Transverse colon (tissue), 4 donors: ENCODE measurements at regions not wholly inside any gene's neighbourhood (a gene's known extent, or its start where the extent isn't known, plus 50 kb on each side); places are given as distances from the start of the nearest gene placed in this dataset.

Experiments
- DNase-seq: peaks from one replicate; pipeline ENCODE4 v3.0.0-alpha.2; 2019
- H3K27ac ChIP-seq, 4 donors: fragments of 200-600 bp; sonication (generic); 2 replicates each; pipeline ENCODE4 v1.5.1; 2016 to 2018; ENCODE audit warnings: inconsistent platforms in 4 of 4
- H3K27me3 ChIP-seq: fragments of 200-600 bp; sonication (generic); 2 replicates; pipeline ENCODE4 v1.5.1; 2017; ENCODE audit warnings: inconsistent platforms
- H3K36me3 ChIP-seq, 4 donors: fragments of 200-600 bp; sonication (generic); 2 replicates each; pipeline ENCODE4 v1.5.1; 2017 to 2019; ENCODE audit warnings: inconsistent platforms in 4 of 4
- H3K4me1 ChIP-seq, 4 donors: fragments of 200-600 bp; sonication (generic); 2 replicates each; pipeline ENCODE4 v1.5.1; 2017 to 2020; ENCODE audit warnings: inconsistent platforms in 4 of 4
- H3K4me3 ChIP-seq, 4 donors: fragments of 200-600 bp; sonication (generic); 1 replicate in 1 of 4; 2 replicates in 3 of 4; pipeline versions ENCODE4 v1.5.1 to v1.6.1; 2017 to 2019; ENCODE audit warnings: inconsistent platforms in 4 of 4
- H3K9me3 ChIP-seq, 2 donors: fragments of 200-600 bp; sonication (generic); 2 replicates each; pipeline ENCODE4 v1.5.1; 2017 to 2019; ENCODE audit warnings: inconsistent platforms in 2 of 2
- EP300 ChIP-seq: sonication (generic); formaldehyde crosslinking; IDR thresholded peaks from one replicate; pipeline ENCODE4 v1.6.1; 2017; ENCODE audit warnings: antibody characterized with exemption, low read depth
- POLR2A ChIP-seq: fragments of 450-650 bp; IDR thresholded peaks from one replicate; pipeline ENCODE4 v1.6.1; 2016; ENCODE audit warnings: antibody characterized with exemption, mild to moderate bottlenecking, moderate library complexity
- POLR2AphosphoS5 ChIP-seq, 3 donors: sonication (generic); formaldehyde crosslinking; IDR thresholded peaks; one replicate each; pipeline ENCODE4 v1.6.1; 2016; ENCODE audit warnings: antibody characterized with exemption in 3 of 3
- WGBS, 2 donors: methylation state at CpG; one replicate each; pipeline ENCODE4 v1.1.5; 2018; ENCODE audit warnings: low coverage in 1 of 2; 5-methylcytosine and 5-hydroxymethylcytosine counted together
- in situ Hi-C, 4 donors: fragments of 200-750 bp; cut with MboI; loops; one replicate each; pipeline versions ENCODE4 v1.15.0 to v1.15.1; 2017; ENCODE audit warnings: low sequenced_read_pairs in 3 of 4, low pct_ligation_motif_present in 1 of 4, low pct_unique_long_range_greater_than_20kb in 1 of 4
- intact Hi-C: fragments of 100-400 bp; cut with DNase I; formaldehyde crosslinking; loops from one replicate; pipeline ENCODE4 v1.15.1; 2023; ENCODE audit warnings: low total_unique reads
- TF ChIP-seq, protein P1 (sequence below), 5 experiments: fragments of 200-600 bp in 3 of 5; fragments of 450-650 bp in 2 of 5; sonication (generic) in 3 of 5; IDR thresholded peaks; 1 replicate in 2 of 5; 2 replicates in 3 of 5; pipeline ENCODE4 v1.5.1; 2016 to 2017; ENCODE audit warnings: antibody characterized with exemption in 5 of 5, inconsistent platforms in 3 of 5, mild to moderate bottlenecking in 2 of 5, moderate library complexity in 1 of 5

DNA sequence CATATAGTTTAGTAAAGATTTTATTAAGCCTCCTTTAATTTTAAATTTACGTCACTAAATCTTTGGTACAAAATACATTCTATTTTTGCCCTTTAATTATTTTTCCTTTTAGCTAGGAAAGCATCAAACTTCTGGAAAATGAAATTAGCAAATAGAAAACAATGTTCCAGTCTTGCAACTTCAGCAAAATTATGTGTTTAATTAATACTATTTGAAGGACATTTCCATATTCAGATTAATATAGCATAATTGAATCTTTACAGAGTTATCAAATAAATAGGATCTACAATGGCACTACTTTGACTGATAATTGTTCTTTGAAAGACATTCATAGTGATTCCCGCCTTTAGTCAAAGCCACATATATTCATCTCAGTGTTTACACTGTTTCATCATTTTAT, 904.2 kb downstream of the KCNT2 start:
- in situ Hi-C loops (no loop called here), intact Hi-C loops (no loop called here)
- no peak for DNase-seq
- WGBS, 2 donors = 85 to 86% methylated on average over 2 of the region's 2 CpGs
- TF ChIP-seq POLR2A (no peak), POLR2AphosphoS5 (IDR thresholded peaks at IDR 0.05) (no peak), EP300 (no peak)
- H3K9me3 ChIP-seq = no peaks in the 10 kb centered on the region
- no peak overlapping the region for H3K27ac ChIP-seq
- no peaks in the 10 kb centered on the region for H3K36me3 ChIP-seq
- H3K27me3 ChIP-seq = no peaks in the 10 kb centered on the region
- no peaks in the 10 kb centered on the region for H3K4me1 ChIP-seq
- no peak overlapping the region for H3K4me3 ChIP-seq

DNA sequence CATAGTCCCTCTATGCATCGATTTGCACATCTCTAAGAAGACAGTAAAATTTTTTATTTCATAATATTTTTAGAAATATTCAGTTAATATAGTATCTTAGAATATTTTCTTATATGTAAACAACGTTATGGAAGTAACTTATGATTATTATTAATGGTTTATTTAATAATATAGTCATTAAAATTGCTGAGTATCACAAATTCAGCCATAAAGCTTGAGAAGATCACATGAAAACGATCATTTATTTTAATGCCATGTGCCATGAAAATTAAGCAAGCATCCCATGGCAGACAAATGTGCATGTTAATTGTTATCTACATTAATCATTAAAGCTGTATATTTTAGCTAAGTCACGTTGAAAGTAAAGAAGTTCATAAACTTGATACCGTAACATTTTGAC, 907.1 kb downstream of the KCNT2 start:
- 71 to 75% methylated on average over 5 of the region's 5 CpGs for WGBS, 2 donors
- H3K27me3 ChIP-seq = no peaks in the 10 kb centered on the region
- H3K27ac ChIP-seq = no peak overlapping the region
- no peaks in the 10 kb centered on the region for H3K9me3 ChIP-seq
- intact Hi-C loops (no loop called here), in situ Hi-C loops (no loop called here)
- H3K36me3 ChIP-seq = no peaks in the 10 kb centered on the region
- no peak for TF ChIP-seq EP300
- no peak for TF ChIP-seq POLR2A
- no peak for TF ChIP-seq POLR2AphosphoS5 (IDR thresholded peaks at IDR 0.05)
- TF ChIP-seq, protein P1, sequence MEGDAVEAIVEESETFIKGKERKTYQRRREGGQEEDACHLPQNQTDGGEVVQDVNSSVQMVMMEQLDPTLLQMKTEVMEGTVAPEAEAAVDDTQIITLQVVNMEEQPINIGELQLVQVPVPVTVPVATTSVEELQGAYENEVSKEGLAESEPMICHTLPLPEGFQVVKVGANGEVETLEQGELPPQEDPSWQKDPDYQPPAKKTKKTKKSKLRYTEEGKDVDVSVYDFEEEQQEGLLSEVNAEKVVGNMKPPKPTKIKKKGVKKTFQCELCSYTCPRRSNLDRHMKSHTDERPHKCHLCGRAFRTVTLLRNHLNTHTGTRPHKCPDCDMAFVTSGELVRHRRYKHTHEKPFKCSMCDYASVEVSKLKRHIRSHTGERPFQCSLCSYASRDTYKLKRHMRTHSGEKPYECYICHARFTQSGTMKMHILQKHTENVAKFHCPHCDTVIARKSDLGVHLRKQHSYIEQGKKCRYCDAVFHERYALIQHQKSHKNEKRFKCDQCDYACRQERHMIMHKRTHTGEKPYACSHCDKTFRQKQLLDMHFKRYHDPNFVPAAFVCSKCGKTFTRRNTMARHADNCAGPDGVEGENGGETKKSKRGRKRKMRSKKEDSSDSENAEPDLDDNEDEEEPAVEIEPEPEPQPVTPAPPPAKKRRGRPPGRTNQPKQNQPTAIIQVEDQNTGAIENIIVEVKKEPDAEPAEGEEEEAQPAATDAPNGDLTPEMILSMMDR (IDR thresholded peaks at IDR 0.05) = no peak
- H3K4me1 ChIP-seq = no peaks in the 10 kb centered on the region
- H3K4me3 ChIP-seq = no peak overlapping the region
- no peak for DNase-seq

DNA sequence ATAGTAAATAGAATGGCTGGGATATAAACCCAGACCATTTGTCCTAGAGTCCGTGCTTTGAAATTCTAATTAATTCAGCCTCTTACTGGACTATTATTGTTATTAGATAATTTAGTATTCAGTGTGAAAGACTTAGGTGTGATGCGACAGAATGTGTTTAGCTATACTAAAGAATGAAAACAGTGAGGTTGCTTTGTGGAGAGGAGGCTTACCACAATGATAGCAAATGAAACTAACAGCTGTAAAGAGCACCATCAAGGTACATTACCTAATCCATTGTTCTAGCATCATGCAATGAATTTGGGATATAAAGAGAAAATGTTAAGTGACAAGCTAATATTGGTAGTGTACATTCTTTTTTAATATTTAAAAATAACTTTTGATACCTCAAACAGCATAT, 911.1 kb downstream of the KCNT2 start:
- no peaks in the 10 kb centered on the region for H3K27me3 ChIP-seq
- no peaks in the 10 kb centered on the region for H3K9me3 ChIP-seq
- TF ChIP-seq EP300 = no peak
- no peak for TF ChIP-seq POLR2A
- no peak for TF ChIP-seq POLR2AphosphoS5 (IDR thresholded peaks at IDR 0.05)
- TF ChIP-seq, protein P1 (IDR thresholded peaks at IDR 0.05) = no peak
- in situ Hi-C loops (no loop called here), intact Hi-C loops (no loop called here)
- 82 to 85% methylated on average over 2 of the region's 2 CpGs for WGBS, 2 donors
- no peak overlapping the region for H3K4me3 ChIP-seq
- H3K36me3 ChIP-seq = no peaks in the 10 kb centered on the region
- H3K27ac ChIP-seq = no peak overlapping the region
- no peaks in the 10 kb centered on the region for H3K4me1 ChIP-seq
- no peak for DNase-seq

DNA sequence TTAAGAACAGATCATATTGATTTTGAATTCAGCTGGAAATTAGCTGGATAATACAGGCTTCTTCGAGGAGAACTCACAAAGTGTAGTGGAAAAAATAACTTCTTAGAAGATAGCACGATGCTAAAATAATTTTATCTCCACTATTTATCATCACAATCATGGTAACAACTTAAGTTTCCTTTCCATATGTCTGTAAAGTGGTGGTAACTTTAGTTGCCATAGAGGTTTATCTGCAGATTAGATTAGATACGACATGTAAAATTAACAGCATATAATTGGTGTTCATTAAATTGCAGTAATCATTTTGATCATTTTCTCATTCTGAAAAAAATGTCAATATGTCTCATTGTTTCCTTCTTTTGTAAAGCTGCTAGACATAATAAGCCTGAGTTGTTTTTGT, 921.5 kb downstream of the KCNT2 start:
- H3K27me3 ChIP-seq = no peaks in the 10 kb centered on the region
- no peak overlapping the region for H3K27ac ChIP-seq
- H3K9me3 ChIP-seq = no peaks in the 10 kb centered on the region
- WGBS, 2 donors = 76 to 92% methylated on average over 3 of the region's 3 CpGs
- intact Hi-C loops (no loop called here), in situ Hi-C loops (no loop called here)
- H3K4me3 ChIP-seq = no peak overlapping the region
- DNase-seq = no peak
- H3K36me3 ChIP-seq = no peaks in the 10 kb centered on the region
- H3K4me1 ChIP-seq = no peaks in the 10 kb centered on the region
- TF ChIP-seq POLR2AphosphoS5 (IDR thresholded peaks at IDR 0.05) (no peak), EP300 (no peak)
- TF ChIP-seq, protein P1 (IDR thresholded peaks at IDR 0.05) = no peak

DNA sequence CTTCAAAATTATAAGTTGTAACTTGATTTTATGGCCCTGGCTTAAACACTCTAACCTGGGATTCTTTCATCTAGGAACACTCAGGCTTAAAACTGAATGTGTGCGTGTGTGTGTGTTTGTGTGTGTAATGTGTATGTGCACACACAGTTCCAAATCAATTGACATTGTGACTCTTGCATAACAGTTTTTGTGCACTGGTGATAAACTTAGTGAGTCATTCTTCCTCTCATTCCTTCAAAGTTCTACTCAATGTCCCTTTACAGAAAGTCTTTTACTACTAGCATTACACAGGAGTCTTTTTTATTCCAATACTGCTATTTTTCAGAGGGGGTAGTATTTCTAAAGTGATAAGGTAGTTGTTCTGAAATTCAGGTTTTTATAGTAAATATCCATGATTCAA, 943.6 kb downstream of the KCNT2 start:
- no peak for DNase-seq
- Histone ChIP-seq H3K4me3 (no peak overlapping the region), H3K27me3 (no peaks in the 10 kb centered on the region), H3K9me3 (no peaks in the 10 kb centered on the region), H3K27ac (no peak overlapping the region), H3K36me3 (no peaks in the 10 kb centered on the region), H3K4me1 (no peaks in the 10 kb centered on the region)
- TF ChIP-seq EP300 (no peak), POLR2A (no peak), POLR2AphosphoS5 (IDR thresholded peaks at IDR 0.05) (no peak)
- TF ChIP-seq, protein P1 (IDR thresholded peaks at IDR 0.05) = no peak
- intact Hi-C loops = no loop called here
- WGBS, 2 donors = 86 to 89% methylated on average over 1 of the region's 1 CpG
- in situ Hi-C loops = no loop called here
